GM12878 (cell line): ENCODE measurements at regions not wholly inside any gene's neighbourhood (a gene's known extent, or its start where the extent isn't known, plus 50 kb on each side); places are given as distances from the start of the nearest gene placed in this dataset.

Experiments used
- CUX1 ChIP-seq: IDR thresholded peaks from 2 replicates; pipeline ENCODE4 v1.6.1; 2012; ENCODE audit warnings: improper control_type of control experiment, low read depth, low read length; ENCODE audit not compliant: insufficient replicate concordance
- EP300 ChIP-seq, 2 experiments: fragments of 150-350 bp in 1 of 2; IDR thresholded peaks; 2 replicates each; pipeline ENCODE4 v1.6.1; 2011 to 2012; ENCODE audit warnings: low read depth in 2 of 2, low read length in 2 of 2, borderline replicate concordance in 1 of 2, improper control_type of control experiment in 1 of 2, inconsistent platforms in 1 of 2; ENCODE audit not compliant: control insufficient read depth in 1 of 2
- POLR2AphosphoS5 ChIP-seq: IDR thresholded peaks from 2 replicates; pipeline ENCODE4 v1.6.1; 2011; ENCODE audit warnings: mild to moderate bottlenecking, low read length, inconsistent platforms
- ZNF217 ChIP-seq: fragments of 450-650 bp; IDR thresholded peaks from 2 replicates; pipeline ENCODE4 v1.6.1; 2017; ENCODE audit warnings: antibody characterized with exemption, mild to moderate bottlenecking

GRCh38 chr5:155556700-155557099, 543.1 kb downstream of the KIF4B start:
- no peak for TF ChIP-seq ZNF217
- no peak for TF ChIP-seq EP300 (IDR thresholded peaks at IDR 0.05; ENCODE audit: borderline replicate concordance in 1 of 2, control insufficient read depth in 1 of 2, low read depth in 2 of 2, low read length in 2 of 2)
- no peak for TF ChIP-seq CUX1
- TF ChIP-seq POLR2AphosphoS5: no peak
